ENCODE measurements at regions not wholly inside any gene's neighbourhood (a gene's known extent, or its start where the extent isn't known, plus 50 kb on each side); places are given as distances from the start of the nearest gene placed in this dataset.

DNA sequence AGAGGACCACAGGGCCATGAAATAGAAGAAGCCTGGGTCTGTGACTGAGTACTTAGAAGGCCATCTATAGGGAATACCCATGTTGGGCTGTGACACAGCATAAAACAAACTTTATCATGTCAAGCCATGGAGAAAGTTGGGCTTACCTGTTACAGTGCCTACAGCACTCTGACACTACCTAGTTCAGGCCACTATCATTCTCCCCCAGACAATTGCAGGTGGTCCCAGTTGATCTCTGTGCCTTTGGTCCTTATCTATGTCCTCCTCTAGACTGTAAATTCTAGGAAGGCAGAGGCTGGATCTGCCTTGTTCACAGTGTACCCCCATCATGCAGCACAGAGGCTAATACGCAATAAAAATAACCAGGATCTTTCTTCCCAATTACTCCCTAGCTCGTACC is 69.1 kb downstream of the GCC1 start:
- no peaks in the 10 kb centered on the region for H3K9me2 ChIP-seq (ENCODE audit: insufficient read depth)
- CTCF ChIA-PET = interaction anchor here (0.6 kb wide), 1 partner anchor 693 kb away, joined by 17 read pairs; no protein-coding TSS in a partner anchor
- H3K4me1 ChIP-seq (replicated peaks; ENCODE audit: insufficient read depth) = no peaks in the 10 kb centered on the region
- no peaks in the 10 kb centered on the region for H4K20me1 ChIP-seq (ENCODE audit: insufficient read depth)
- TF ChIP-seq EZH2 (IDR thresholded peaks at IDR 0.05; ENCODE audit: low read depth) = no peak
- POLR2A ChIA-PET (ENCODE audit: unreplicated experiment) = no interaction called here
- no peaks in the 10 kb centered on the region for H3K36me3 ChIP-seq (ENCODE audit: low read depth)
- no peak overlapping the region for H3K4me2 ChIP-seq
- no peak overlapping the region for H3K27ac ChIP-seq
- no peak overlapping the region for H3K4me3 ChIP-seq
- H3F3A ChIP-seq (ENCODE audit: insufficient read depth, low read depth) = no peaks in the 10 kb centered on the region
- no peaks in the 10 kb centered on the region for H3K9me3 ChIP-seq (ENCODE audit: insufficient read depth, low read depth)
- H2AFZ ChIP-seq = no peak overlapping the region
- intact Hi-C loops (cut with micrococcal nuclease; ENCODE audit: unreplicated experiment) = loop anchor here (10.0 kb wide), 1 partner anchor 252 kb away; no protein-coding TSS in a partner anchor
- BruUV-seq (replicated peaks) = no TSS peak
- DNase-seq = no peak
- no peaks in the 10 kb centered on the region for H3K79me2 ChIP-seq (ENCODE audit: low read depth)
- peaks cover 19% of the 10 kb centered on the region for H3K27me3 ChIP-seq (ENCODE audit: insufficient read depth, low read depth)

DNA sequence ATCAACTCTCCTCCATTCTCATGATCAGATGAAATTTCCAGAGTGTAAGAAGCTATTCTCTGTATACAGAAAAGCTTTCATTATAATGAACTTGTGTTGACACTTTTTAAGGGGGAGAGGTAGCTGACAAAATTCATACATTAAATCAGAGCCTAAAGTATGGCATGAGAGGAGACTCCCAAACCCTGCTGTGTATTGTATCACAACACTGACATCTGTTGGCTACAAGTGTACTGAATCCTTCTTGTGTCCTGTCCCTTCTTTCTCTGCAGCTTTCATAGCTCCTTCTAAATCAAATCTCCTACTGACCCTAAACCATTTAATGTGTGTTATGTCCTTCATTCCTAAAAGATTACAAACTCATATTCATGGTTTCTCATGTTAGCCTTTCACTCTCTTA is 70.9 kb downstream of the GCC1 start:
- DNase-seq = peak in 1 of 2 experiments; percentile 37
- ChIA-PET POLR2A (ENCODE audit: unreplicated experiment) (no interaction called here), CTCF (no interaction called here)
- Histone ChIP-seq H3K36me3 (ENCODE audit: low read depth) (no peaks in the 10 kb centered on the region), H3K4me1 (replicated peaks; ENCODE audit: insufficient read depth) (no peaks in the 10 kb centered on the region), H3K9me3 (ENCODE audit: insufficient read depth, low read depth) (no peaks in the 10 kb centered on the region), H4K20me1 (ENCODE audit: insufficient read depth) (no peaks in the 10 kb centered on the region), H3F3A (ENCODE audit: insufficient read depth, low read depth) (no peaks in the 10 kb centered on the region), H2AFZ (no peak overlapping the region), H3K4me2 (no peak overlapping the region), H3K79me2 (ENCODE audit: low read depth) (no peaks in the 10 kb centered on the region), H3K27me3 (ENCODE audit: insufficient read depth, low read depth) (peaks cover 19% of the 10 kb centered on the region), H3K9me2 (ENCODE audit: insufficient read depth) (no peaks in the 10 kb centered on the region), H3K4me3 (no peak overlapping the region), H3K27ac (no peak overlapping the region)
- BruUV-seq (replicated peaks) = no TSS peak
- intact Hi-C loops (cut with micrococcal nuclease; ENCODE audit: unreplicated experiment) = loop anchor here (1.0 to 10.0 kb wide), 2 partner anchors 250 to 711 kb away; no protein-coding TSS in a partner anchor
- no peak for TF ChIP-seq EZH2 (IDR thresholded peaks at IDR 0.05; ENCODE audit: low read depth)
- TF ChIP-seq, protein P1, sequence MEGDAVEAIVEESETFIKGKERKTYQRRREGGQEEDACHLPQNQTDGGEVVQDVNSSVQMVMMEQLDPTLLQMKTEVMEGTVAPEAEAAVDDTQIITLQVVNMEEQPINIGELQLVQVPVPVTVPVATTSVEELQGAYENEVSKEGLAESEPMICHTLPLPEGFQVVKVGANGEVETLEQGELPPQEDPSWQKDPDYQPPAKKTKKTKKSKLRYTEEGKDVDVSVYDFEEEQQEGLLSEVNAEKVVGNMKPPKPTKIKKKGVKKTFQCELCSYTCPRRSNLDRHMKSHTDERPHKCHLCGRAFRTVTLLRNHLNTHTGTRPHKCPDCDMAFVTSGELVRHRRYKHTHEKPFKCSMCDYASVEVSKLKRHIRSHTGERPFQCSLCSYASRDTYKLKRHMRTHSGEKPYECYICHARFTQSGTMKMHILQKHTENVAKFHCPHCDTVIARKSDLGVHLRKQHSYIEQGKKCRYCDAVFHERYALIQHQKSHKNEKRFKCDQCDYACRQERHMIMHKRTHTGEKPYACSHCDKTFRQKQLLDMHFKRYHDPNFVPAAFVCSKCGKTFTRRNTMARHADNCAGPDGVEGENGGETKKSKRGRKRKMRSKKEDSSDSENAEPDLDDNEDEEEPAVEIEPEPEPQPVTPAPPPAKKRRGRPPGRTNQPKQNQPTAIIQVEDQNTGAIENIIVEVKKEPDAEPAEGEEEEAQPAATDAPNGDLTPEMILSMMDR (conservative IDR thresholded peaks at IDR 0.05) = peak; percentile 42; the same call in 1 of the 2 replicates

DNA sequence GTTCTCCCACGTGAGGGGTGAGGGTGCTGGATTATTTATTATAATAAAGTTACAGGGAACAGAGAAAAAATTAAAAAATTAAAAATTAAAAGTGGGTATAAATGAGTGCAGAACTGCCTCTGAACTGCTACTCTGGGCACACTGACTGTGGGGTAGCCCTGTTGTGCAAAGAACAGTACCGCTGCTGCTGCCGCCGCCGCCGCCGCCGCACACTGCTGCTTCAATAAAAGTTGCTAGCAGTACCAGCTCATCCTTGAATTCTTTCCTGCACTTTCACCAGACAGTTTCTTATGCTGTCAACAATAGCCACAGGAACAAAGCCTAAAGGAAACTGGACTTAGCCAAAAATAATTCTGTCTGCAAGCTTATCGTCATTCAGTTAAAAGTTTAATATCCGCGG is 72.1 kb downstream of the GCC1 start:
- Histone ChIP-seq H3K4me1 (replicated peaks; ENCODE audit: insufficient read depth) (no peaks in the 10 kb centered on the region), H3K27me3 (ENCODE audit: insufficient read depth, low read depth) (peaks cover 19% of the 10 kb centered on the region), H3F3A (ENCODE audit: insufficient read depth, low read depth) (no peaks in the 10 kb centered on the region), H3K4me2 (no peak overlapping the region), H3K27ac (no peak overlapping the region), H3K9me2 (ENCODE audit: insufficient read depth) (no peaks in the 10 kb centered on the region), H3K4me3 (no peak overlapping the region), H2AFZ (no peak overlapping the region), H3K36me3 (ENCODE audit: low read depth) (no peaks in the 10 kb centered on the region), H3K9me3 (ENCODE audit: insufficient read depth, low read depth) (no peaks in the 10 kb centered on the region), H3K79me2 (ENCODE audit: low read depth) (no peaks in the 10 kb centered on the region), H4K20me1 (ENCODE audit: insufficient read depth) (no peaks in the 10 kb centered on the region)
- no peak for DNase-seq
- POLR2A ChIA-PET (ENCODE audit: unreplicated experiment) = no interaction called here
- intact Hi-C loops (cut with micrococcal nuclease; ENCODE audit: unreplicated experiment) = loop anchor here (10.0 kb wide), 1 partner anchor 249 kb away; no protein-coding TSS in a partner anchor
- CTCF ChIA-PET = no interaction called here
- TF ChIP-seq EZH2 (IDR thresholded peaks at IDR 0.05; ENCODE audit: low read depth) = no peak
- TF ChIP-seq, protein P1 (conservative IDR thresholded peaks at IDR 0.05) = no peak
- BruUV-seq (replicated peaks) = no TSS peak

DNA sequence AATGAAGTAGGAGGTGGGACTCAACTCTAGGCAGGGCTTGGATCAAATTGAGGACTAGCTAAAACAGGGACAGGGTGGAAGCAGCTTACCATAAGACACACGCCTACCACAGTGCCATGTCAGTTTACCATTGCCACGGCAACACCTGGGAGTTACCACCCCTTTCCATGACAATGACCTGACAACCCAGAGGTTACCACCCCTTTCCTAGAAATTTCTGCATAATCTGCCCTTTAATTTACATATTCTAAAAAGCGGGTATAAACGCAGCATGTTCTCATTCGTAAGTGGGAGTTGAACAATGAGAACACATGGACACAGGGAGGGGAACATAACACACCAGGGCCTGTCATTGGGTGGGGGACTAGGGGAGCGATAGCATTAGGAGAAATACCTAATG is 72.7 kb downstream of the GCC1 start:
- no peak for TF ChIP-seq EZH2 (IDR thresholded peaks at IDR 0.05; ENCODE audit: low read depth)
- TF ChIP-seq, protein P1 (conservative IDR thresholded peaks at IDR 0.05) = no peak

More for the DNA sequence above, 72.7 kb downstream of the GCC1 start:
- Histone ChIP-seq H3K79me2 (ENCODE audit: low read depth) (no peaks in the 10 kb centered on the region), H3K4me3 (no peak overlapping the region), H2AFZ (no peak overlapping the region), H3K4me1 (replicated peaks; ENCODE audit: insufficient read depth) (no peaks in the 10 kb centered on the region), H4K20me1 (ENCODE audit: insufficient read depth) (no peaks in the 10 kb centered on the region), H3K4me2 (no peak overlapping the region), H3K9me2 (ENCODE audit: insufficient read depth) (no peaks in the 10 kb centered on the region), H3K27me3 (ENCODE audit: insufficient read depth, low read depth) (peaks cover 19% of the 10 kb centered on the region), H3K9me3 (ENCODE audit: insufficient read depth, low read depth) (no peaks in the 10 kb centered on the region), H3K36me3 (ENCODE audit: low read depth) (no peaks in the 10 kb centered on the region), H3K27ac (no peak overlapping the region), H3F3A (ENCODE audit: insufficient read depth, low read depth) (no peaks in the 10 kb centered on the region)
- no TSS peak for BruUV-seq (replicated peaks)
- no peak for DNase-seq
- intact Hi-C loops (cut with micrococcal nuclease; ENCODE audit: unreplicated experiment) = loop anchor here (10.0 kb wide), 1 partner anchor 248 kb away; no protein-coding TSS in a partner anchor
- POLR2A ChIA-PET (ENCODE audit: unreplicated experiment) = no interaction called here
- CTCF ChIA-PET = no interaction called here

Data from PC-9 (cell line).